SK-MEL-5 (cell line): ENCODE measurements at regions not wholly inside any gene's neighbourhood (a gene's known extent, or its start where the extent isn't known, plus 50 kb on each side); places are given as distances from the start of the nearest gene placed in this dataset.

Source experiments
- DNase-seq: peaks from one replicate; pipeline ENCODE4 v3.0.0-alpha.2; 2016; ENCODE audit warnings: low read depth, low spot score
- in situ Hi-C: cut with HindIII; loops from 2 replicates; pipeline ENCODE4 v1.10.0; 2016; ENCODE audit warnings: low sequenced_read_pairs, high pct_unique_total_duplicates, low pct_unique_long_range_greater_than_20kb

DNA sequence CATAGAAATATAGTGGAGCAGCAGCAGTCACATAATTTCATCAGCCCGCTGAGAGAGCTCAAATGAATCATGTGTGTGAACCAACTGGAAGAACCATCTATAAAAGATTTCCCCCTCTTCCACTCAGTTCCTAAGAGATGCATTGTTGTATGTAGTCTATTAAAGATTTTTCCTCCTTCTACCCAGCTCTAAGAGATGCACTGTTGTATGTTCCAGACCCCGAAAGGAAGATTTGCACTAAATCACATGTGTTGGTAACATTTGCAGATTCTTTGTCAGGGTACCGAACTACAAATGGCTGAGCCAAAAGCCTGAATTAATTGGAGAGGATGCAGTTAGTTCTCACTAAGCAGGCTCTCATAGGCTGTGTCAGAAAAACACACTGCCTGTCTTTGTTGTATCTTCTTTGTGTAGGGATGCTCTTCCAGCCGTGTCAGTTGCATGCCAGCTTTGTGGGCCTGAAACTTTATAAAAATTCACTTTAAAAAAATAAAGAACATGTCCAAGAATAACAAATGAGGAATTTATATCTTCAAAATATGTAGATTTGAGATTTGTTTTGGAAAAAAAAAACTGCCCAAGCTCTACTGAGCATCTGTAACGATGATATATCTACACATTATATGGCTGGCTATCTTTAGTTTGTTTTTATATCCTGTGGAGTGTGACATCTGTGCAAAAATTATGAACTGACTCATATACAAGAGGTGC lies 223.1 kb downstream of the MZT1 start:
- in situ Hi-C loops = no loop called here
- no peak for DNase-seq

DNA sequence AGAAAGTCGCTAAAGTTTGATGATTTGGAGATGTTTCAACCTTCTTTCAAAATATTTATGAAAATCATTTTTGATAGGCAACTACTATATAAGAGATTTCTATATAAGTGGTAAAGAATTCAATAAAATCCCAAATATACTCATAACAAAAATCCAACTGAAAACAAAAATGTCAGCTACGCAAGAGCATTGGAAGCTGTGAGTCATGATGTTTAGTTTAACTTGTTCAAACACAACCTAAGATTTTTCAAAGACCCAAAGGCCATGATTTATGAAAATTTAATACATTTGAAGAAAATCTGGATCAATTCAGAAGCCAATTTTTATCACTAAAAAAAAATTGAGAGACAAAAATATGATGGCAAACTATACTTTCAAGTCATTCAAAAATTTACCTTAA lies 226.6 kb downstream of the MZT1 start:
- no peak for DNase-seq
- in situ Hi-C loops = no loop called here

DNA sequence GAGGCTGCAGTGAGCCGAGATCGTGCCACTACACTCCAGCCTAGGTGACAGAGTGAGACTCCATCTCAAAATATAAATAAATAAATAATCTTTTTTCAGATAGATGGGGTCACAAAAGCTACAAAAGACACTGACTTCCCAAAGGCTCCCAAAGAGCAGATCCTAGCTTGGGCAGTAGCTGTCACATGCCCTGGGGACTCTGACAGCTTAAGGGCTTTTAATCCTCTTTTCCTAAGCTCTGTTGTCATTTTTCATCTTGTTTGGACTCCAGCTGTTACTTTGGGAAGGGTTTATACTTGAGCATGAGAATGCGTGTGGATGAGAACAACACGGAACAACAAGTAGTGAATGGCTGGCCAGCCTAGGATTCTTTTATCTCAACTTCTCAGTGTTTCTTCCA lies 231.7 kb downstream of the MZT1 start:
- DNase-seq = no peak
- in situ Hi-C loops = no loop called here

DNA sequence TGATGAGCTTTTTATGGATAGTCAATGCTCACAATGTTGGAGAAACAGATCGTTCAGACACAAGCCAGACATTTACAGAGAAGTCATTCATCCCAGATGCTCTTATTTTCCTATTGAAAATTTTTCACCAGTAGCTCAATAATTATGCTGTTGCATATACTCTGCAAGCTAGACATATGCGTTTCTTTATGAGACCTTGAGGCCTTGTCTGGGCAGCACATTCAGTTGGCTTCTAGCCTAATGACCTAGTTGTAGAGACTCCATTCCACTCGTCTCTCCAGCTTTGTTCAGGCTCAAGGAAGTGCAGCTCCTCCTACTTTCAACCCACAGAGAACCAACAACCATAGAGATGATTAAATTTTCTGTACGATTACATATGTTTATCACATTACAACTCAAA lies 237.7 kb downstream of the MZT1 start:
- in situ Hi-C loops = no loop called here
- no peak for DNase-seq

DNA sequence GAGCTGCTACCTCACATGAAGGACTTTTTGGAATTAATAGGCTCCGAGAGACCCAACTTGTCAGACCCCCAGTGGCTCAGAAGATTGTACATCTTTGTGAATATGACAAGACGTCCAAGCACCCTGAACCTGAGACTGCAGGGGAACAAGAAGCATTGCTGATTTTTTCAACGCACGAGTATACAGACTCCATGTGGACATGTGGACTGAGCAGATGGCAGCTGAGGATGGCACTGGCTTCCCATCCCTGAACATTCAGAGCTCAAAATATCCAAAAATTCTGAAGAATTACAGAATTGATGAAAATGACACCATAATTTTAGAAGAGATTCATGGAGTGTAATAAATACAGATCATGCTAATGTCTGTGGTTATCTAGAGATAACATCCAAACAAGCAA lies 254.1 kb downstream of the MZT1 start:
- DNase-seq = no peak
- in situ Hi-C loops = no loop called here

DNA sequence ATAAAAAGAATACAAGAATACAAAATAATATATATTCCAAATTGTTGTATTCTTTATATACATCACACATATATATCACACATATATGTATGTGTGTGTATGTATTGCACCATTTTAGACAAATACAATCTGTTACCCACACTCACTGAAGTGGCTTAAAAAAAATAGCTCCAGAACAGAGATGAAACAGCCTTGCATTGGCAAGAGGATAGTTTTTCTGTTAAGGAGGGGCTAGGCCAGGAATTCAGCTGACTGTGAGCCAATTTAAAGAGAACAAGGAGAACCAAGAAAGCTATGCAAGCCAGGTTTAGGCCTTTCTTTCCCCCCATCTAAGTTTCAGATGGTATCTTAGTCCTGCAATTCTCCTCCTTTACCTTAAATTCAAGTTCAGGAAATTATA lies 257.5 kb downstream of the MZT1 start:
- in situ Hi-C loops = no loop called here
- DNase-seq = no peak

DNA sequence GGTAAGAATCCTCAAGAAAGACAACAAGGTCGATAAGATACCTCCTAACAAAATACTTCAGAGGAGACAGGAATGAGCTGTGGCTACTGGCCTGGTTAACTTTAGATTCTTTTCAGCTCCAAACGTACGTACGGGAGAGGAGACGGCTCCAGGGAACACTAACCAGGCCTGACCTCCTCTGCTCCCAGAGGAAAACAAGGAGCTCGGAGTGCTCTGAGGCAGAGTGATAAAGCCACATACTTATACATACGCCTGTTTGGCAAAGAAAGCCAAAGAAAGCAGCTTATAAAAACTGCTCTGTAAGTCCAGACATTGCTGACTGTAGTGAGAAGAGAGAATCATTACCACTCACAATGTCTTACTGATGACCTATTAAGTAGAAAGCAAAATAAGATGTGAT lies 263.9 kb downstream of the MZT1 start:
- DNase-seq = peak; percentile 8
- in situ Hi-C loops = no loop called here

DNA sequence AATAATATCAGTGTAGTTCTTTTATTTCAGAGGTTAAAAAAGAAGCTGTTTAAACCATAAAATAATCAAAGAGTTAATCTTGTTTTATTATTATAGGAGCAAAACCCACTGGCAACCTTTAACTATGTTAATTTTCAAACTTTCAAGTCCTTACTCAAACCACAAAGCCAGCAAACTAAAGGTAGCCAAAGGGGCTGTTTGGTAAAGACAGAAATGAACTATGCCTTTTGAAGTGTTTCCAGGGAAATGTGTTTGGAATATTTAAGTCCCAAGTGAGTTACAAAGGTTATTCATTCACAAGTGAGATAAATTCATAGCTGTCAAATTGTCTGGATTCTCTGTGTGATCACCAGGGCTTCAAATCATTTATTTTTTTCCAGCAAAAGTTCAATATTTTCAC lies 264.7 kb downstream of the MZT1 start:
- in situ Hi-C loops = no loop called here
- no peak for DNase-seq

DNA sequence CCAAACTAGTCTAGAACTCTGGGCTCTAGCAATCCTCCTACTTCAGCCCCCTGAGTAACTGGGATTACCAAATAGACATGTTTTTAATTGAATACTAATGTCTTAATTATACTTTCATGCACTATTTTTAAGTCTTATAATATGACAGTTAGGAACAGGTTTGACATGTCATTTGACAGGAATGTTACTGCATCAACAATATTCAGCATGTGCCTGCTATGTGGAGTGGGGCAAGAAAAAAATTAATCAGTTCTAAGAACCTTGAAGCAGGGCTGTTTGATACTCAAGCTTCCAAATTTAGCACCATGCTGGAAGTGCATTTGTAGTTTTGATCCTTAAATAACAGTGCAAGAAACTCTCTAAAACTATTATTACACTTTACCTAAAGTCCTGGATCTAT lies 265.3 kb downstream of the MZT1 start:
- in situ Hi-C loops = no loop called here

DNA sequence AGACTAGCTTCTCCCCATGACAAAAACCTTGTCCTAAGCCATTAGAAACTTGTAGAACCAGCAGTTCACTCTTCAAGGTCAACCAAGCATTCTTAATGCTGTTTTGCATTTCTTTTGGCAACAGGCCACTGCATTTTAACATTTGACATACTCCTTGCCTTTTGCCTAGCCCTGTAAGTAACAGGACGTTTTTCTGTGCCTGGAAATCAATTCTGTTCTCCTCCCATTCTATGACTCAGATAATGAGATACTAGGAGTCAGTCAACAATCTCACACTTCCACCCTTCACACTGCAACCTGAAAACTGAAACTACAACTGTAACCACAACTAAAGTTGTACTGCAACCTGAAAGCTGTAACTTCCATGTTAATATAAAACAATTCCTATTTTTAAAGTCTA lies 268.7 kb downstream of the MZT1 start:
- DNase-seq = no peak
- in situ Hi-C loops = no loop called here

More for the DNA sequence above, 265.3 kb downstream of the MZT1 start:
- DNase-seq = no peak

DNA sequence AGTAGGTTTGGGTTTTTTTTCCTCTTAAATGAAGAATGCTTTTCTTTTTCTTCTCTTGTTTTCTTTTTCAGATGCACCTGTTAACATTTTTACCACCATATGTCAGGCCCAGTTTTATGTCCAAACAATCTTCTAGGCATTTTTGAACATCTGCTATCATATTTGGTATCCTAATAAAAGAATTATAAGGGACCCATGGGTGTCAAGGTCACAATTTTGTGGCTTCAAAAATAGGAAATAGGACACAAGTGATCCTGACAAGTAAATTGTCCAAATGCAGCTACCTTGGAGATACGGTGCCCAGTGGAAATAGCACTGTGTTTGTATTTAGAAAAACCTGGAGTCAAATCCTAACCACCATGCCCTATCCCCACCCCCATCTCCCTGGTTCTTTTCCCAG lies 270.3 kb downstream of the MZT1 start:
- no peak for DNase-seq

DNA sequence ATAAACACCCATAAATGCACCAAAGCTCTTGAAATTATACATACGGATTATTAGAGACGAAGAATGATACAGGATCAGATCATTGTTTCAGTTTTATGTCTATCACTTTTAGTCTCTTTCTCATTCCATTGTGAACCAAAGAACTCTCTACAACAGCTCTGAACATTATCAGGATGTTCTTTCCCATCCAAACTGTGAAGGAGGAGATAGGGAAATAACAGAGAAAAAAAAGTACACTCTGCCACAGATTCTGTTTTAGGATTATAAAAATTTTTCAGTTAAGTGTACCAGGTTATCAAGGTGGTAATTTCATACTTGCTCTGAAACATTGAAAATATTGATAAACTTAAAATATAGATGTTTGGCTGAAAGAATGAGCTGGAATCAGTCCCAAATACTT lies 270.9 kb downstream of the MZT1 start:
- DNase-seq = no peak
- in situ Hi-C loops = no loop called here

More for the DNA sequence above, 270.3 kb downstream of the MZT1 start:
- in situ Hi-C loops = no loop called here

DNA sequence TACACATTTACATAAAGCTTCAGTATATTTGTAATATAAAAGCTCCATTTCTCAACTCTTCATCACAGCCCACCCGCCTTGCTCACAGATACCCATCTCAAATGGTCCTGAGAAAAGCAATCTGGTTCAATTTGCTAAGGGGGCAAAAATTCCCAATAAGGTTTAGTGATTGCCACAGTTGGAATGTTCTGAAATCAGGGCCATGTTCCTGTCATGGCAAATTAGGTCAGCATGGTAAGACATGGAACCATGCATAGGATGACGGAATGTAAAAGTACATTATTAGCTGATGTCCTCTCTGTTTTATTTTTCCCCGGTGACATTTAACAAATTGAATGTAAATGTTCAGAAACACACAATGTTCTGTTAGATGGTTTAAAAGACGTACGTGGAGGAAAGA lies 274.3 kb downstream of the MZT1 start:
- in situ Hi-C loops = no loop called here
- no peak for DNase-seq

DNA sequence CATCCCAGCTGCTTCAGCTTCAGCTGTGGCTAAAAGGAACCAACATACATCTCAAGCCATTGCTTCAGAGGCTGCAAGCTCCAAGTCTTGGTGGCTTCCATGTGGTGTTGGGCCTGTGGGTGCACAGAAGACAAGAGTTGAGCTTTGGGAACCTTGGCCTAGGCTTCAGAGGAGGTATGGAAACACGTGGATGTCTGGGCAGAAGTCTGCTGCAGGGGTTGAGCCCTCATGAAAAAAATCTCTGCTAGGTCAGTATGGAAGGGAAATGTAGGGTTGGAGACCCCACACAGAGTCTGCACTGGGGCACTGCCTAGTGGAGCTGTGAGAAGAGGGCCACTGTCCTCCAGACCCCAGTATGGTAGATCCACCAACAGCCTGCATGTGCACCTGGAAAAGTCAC lies 279.3 kb downstream of the MZT1 start:
- in situ Hi-C loops = no loop called here
- no peak for DNase-seq

DNA sequence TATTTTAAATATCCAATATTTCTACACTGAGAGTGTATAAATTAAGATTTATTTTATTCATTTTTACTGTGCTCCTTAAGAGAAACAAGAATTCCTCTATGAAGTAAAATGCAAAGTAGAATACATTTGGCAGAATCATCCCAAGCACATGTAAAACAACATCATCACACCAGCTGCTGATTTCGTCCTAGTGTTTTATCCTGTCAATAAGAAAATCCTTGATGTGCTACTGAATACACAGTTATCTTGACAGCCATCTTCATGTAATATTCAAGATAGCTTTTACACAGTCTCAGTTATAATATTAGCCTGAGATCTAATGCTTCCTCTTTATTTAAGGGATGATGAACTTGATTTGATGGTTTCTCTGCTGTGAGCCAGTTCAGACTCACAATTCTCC lies 282.4 kb downstream of the MZT1 start:
- in situ Hi-C loops = no loop called here
- DNase-seq = no peak

DNA sequence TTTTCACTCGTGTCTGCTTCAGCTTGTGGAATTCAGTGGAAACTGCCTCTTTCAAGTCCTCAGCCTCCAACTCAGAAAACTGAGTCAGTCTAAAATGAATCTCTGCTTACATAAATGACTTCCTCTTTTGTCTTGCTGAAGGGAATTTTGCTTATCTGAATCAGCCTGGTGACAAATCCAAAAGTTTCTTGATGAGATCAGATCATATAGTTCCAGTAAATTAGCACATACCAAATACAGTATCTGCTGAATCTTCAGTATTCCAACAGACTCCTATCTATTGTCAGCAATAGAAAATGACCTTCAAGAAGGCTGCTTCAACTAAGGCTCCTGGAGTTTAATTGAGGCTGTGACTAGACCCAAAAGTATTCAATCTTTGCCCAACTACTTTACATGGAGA lies 290.0 kb downstream of the MZT1 start:
- in situ Hi-C loops = no loop called here
- DNase-seq = peak; percentile 1

DNA sequence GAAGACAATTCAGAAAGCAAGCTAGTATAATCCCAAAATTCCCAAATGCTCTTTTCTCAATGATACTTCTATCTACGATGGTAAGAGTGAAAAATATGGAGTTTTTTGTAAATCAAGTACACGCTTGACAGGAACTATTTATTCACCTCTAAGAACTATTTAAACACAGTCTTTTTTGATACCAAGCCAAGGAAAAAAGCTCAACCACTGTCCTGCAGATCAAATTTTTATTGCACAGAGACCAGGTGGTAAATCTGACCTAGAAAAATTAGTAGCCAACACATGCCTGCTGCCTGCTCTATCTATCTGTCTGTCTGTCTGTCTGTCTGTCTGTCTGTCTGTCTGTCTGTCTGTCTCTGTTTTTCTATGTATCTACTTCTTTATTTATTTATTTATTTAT lies 292.2 kb downstream of the MZT1 start:
- DNase-seq = no peak
- in situ Hi-C loops = no loop called here

DNA sequence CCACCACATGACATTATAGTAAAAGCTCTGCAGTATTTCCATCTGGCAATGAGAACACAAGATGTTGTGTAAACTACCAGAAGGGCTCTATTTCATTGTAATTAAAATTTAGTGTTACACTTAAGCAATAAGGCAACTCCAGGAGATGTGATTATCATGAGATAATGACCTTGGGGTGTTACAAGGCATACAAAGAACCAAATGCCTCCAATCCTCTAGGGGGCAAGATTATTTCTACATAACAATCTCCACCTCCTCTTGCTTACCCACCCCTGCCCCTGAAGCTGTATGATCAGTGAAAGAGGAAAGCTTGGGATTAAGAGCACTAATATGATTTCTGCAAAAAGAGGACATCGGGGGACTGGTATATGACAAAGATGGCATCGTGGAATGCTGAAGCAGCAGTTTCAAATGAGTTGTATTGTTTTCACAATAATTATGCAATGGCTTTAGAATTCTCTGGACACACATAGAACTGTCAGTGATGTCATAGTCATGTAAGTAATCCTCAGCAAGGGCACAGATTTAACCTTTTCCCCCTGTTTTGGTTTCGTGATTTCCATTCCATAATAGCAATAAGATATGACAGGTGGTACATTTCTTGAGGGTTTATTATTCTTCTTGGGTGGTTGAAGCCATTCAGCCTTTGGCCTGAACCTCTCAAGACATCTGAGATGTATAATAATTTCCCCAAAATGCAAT lies 295.3 kb downstream of the MZT1 start:
- no peak for DNase-seq
- in situ Hi-C loops = no loop called here

DNA sequence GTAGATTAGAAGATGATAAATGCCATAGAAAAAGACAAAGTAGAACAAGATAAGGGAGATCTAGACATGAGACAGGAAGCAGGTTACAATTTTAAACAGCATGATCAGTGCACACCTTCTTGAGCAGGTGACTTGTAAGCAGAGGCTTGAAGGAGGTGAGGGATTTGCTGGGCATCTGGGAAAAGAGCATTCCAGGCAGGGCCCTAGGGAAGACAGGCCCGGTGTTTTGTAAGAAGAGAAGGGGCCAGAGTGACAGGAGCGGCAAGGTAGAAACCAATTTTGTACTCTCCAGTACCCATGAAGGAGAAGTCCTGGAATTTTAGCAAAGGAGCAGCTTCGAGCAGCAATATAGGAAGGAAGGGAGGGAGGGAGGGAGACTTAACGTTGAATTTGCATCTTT lies 296.5 kb downstream of the MZT1 start:
- in situ Hi-C loops = no loop called here

More for the DNA sequence above, 296.5 kb downstream of the MZT1 start:
- no peak for DNase-seq
